Activated CD8-positive, alpha-beta memory T cell treated with anti-CD3 and anti-CD28 coated beads, Interleukin-2, amount 50 U/mL, for 24 hours (primary cell): ENCODE measurements at regions not wholly inside any gene's neighbourhood (a gene's known extent, or its start where the extent isn't known, plus 50 kb on each side); places are given as distances from the start of the nearest gene placed in this dataset.
"Not testable (repeated sequence)": the region's sequence is repeated elsewhere in the genome, so short reads cannot be mapped to it uniquely, and the experiment has no call there.

ENCODE experiments used
- DNase-seq: peaks from one replicate; pipeline ENCODE4 v3.0.0-alpha.2; 2020; ENCODE audit errors: extremely low read depth

DNA sequence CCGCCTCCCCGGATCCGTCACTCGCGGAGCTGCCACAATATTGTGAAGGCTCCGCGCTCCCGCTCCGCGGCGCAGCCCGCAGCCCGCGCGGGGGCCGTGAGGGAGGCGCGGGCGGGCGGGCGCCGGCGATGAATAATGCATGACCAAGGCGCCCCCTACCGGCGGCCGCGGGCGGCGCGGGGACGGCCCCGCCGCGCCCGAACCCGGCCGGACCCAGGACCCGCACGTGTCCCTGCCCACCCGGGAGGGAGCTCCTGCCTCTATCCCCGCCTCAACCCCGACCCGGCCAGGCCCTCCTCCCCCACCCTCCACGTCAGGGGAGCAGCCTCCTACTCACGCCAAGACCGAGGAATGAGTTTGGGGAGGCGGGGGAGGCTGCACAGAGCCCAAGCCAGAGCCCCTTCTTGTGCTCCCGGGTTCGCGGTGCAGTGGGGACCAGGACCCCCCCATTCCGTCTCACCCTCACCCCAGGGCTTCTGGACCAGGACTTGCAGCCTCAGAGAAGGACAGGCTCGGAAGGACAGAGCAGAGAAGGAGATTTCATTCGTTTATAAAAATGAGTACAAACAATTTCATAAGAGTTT lies 70.8 kb upstream of the CASZ1 start:
- no peak for DNase-seq

DNA sequence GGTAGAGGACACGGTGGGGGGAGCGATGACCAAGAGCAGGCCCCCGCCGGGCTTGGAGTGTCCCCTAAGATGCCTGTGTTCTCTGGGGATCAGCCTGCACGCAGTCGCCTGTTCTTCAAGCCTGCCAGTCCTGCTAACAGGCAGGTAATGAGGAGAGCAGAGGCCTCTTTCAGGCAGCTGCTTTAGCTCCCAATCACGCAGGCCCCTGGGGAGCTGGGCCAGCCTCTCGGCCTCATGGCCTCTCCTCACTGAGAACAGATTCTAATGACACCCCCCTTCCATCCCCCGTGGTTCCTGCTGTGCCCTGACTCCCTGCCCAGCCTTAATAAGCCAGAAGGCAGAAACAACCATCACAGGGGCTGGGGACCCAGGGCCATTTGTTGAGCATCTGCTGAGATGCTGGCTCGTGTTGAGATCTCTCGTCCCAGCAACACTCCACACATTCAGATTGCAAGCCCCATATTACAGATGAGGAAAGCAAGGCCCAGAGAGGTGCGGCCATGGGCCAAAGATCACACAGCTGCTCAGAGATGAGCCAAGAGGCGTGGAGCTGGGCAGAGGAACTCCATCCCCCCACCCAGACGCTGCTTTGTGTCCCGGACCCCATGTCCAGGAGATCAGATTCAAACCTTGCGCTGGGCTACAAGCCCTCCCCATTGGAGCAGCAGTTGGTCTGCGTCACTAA lies 71.6 kb upstream of the CASZ1 start:
- no peak for DNase-seq

DNA sequence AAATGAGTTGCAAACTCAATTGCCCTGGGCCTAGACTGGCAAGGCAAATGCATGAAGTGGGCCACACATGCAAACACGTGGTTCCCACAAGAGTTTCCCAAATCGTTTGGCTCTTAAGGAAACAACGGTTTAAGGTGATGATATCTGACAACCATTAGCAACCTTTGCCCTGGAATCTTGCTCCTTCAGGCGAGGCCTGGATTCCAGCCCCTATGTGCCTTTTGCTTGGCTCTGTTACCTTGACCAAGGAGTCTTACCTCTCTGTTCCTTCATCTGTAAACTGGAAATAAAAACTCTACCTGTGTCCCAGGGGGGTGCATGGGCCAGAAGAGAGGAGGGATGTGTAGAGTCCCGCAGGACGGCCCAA lies 72.1 kb upstream of the CASZ1 start:
- DNase-seq = no peak

GRCh38 chr1:10869933-10870332 lies 73.5 kb upstream of the CASZ1 start:
- DNase-seq = no peak

GRCh38 chr1:10870493-10871096 lies 74.1 kb upstream of the CASZ1 start:
- no peak for DNase-seq

DNA sequence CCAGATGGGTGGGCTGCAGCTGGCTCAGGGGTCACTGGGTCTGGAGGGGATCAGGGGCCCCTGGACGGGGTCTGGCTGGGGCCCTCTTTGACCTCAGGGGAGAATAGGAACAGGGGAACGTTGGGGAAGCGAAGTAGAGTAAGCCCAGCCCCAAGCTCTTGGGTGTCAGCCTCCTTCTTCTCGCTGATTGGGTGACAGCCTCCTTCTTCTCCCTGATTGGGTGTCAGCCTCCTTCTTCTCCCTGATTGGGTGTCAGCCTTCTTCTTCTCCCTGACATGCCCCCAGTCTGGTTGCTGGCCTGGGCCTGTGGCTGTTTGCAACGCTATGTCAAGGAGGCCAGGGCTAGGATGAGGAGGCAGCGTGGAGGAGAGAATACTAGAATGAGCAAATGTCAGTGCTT lies 76.7 kb upstream of the CASZ1 start:
- DNase-seq = no peak

DNA sequence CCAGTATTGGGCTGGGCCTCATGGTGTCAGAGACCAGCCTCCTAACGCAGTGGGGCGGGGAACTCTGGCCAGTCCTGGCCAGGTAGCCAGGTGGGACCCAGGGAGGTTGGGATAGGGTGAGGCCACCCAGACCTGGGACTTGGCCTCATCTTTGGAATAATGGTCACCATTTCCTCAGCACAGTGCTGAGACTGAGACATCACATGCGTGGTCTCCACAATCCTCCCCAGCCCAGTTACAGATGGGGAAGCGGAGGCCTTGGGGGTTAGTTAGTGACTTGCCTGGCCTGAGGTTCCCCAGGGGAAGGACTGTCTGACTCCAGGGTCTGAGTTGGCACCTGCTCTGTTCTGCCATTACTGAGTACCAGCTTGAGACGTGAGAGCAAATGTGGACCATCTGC lies 77.9 kb upstream of the CASZ1 start:
- DNase-seq = no peak

DNA sequence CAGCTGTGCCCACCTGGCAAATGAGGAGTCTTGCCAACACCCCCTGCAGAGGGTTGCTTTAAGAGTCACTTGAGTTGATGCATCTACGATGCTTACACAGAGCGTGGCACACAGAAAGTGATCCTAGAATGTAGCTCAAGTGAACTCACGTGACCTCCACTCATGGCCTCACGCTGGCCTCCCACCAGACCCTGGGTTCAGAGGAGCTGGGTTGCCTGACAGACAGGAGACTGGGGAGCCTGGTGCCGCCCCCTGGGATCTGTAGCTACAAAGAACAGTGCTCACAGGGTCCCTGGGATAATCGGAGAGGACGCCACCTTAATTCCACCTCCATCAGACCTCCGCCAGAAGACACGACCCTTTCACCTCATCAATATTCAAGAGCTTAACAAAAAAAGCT lies 81.4 kb upstream of the CASZ1 start:
- DNase-seq = no peak

DNA sequence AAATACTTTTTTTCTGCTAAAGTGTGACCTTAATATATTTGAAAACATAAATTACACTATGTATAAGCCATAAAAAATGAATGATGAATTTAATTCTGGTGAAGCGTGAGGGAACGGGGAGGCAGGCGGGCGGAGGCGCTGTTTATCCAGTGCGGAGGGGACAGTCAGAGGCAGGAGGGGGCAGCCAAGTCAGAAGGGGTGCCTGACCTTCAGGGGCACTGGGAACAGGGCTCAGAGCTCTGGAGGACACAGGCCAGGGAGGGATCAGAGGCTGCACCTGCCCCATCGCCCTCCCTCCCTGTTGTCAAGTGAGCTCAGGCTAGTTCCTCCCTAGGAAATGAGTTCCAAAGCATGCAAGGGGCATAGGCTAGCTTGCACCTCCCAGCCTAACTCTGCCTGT lies 82.0 kb upstream of the CASZ1 start:
- DNase-seq = no peak

DNA sequence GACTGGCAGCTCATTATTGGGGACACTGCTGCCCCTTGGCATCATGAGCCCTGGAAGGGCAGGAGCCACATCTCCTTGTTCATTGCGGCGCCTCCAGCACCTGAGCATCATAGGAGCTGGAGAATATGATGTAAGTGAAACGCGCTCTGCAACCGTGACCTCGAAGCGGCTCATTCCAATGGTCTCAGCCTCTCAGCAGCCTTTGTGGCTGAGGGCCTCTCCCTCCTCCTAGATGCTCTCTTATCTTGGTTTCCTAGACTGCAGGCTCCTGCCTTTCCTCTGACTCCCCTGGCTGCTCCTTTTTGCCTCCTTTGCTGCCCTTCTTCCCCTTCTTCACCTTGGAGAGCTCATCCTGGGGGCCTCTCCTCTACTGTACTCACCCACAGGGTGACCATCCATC lies 83.6 kb upstream of the CASZ1 start:
- no peak for DNase-seq

DNA sequence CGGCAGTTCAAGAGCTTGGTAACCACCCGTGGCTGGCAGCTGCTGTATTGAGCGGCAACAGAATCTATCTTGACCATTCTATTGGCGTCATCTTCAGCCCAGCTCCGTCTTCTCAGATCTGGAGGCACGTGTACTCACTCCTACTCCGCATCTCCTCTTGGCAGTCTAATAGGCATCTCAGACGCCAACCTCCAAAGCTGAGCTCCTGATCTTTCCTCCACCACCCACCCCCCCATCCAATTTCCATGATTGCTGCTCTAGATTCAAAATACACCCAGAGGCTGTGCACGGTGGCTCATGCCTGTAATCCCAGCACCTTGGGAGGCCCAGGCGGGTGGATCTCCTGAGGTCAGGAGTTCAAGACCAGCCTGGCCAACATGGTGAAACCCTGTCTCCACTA lies 84.6 kb upstream of the CASZ1 start:
- DNase-seq = no peak

DNA sequence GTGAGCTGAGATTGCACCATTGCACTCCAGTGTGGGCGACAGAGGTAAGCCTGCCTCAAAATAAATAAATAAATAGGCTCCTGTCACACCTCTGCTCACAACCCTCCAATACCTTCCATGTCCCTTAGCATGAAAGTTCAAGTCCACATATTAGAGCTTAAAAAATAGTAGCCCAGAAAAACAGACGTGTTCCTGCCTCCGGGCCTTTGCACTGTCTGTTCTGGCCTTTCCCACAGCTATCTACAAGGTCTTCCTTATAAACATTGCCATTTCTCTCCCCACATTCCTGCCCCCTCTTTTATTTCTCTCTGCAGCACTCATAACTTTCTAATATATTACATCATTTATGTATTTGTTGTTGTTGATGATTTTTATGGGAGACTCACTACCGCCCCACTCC lies 85.6 kb upstream of the CASZ1 start:
- DNase-seq = no peak

- DNase-seq = not testable (repeated sequence)
These were observed 90.6 kb upstream of the CASZ1 start for GRCh38 chr1:10887032-10887431.

GRCh38 chr1:10888291-10888690 lies 91.8 kb upstream of the CASZ1 start:
- no peak for DNase-seq

GRCh38 chr1:10888791-10889649 lies 92.6 kb upstream of the CASZ1 start:
- DNase-seq = no peak

DNA sequence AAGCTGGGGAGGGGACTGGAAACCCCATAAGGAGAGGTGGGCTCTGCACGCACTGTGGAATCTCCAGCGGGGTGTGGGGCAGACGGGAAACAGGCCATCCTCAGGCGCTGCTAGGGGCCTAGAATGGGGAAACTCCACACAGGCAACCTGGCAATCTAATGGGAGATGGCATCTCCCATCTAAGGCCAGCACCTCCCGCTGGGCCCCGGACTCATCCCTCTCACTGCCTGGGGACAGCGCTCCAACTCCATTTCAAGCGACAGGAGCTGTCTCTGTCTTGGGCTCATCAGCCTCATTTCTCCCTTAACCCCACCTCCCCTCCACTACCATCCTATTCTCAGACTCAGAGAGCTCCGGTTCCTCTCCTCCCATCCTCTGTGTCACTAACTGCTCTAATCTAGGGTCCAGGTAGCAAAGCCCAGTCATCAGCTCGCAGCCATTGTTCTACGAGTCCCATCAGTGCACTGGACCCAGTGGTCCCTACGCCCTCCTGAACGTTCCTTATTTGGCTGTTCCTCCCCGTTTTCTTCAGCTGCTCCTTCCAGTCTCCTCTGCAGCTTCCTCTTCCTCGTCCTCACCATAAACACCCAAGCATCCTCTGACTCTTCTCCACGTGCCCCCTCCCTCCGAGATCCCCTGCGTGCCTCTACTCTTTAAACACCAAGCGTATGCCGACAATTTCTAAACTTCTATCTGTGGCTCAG lies 93.4 kb upstream of the CASZ1 start:
- DNase-seq = no peak

- DNase-seq = no peak
These were observed 94.1 kb upstream of the CASZ1 start for GRCh38 chr1:10890491-10891071.

- no peak for DNase-seq
These were observed 94.6 kb upstream of the CASZ1 start for GRCh38 chr1:10891091-10891490.

DNA sequence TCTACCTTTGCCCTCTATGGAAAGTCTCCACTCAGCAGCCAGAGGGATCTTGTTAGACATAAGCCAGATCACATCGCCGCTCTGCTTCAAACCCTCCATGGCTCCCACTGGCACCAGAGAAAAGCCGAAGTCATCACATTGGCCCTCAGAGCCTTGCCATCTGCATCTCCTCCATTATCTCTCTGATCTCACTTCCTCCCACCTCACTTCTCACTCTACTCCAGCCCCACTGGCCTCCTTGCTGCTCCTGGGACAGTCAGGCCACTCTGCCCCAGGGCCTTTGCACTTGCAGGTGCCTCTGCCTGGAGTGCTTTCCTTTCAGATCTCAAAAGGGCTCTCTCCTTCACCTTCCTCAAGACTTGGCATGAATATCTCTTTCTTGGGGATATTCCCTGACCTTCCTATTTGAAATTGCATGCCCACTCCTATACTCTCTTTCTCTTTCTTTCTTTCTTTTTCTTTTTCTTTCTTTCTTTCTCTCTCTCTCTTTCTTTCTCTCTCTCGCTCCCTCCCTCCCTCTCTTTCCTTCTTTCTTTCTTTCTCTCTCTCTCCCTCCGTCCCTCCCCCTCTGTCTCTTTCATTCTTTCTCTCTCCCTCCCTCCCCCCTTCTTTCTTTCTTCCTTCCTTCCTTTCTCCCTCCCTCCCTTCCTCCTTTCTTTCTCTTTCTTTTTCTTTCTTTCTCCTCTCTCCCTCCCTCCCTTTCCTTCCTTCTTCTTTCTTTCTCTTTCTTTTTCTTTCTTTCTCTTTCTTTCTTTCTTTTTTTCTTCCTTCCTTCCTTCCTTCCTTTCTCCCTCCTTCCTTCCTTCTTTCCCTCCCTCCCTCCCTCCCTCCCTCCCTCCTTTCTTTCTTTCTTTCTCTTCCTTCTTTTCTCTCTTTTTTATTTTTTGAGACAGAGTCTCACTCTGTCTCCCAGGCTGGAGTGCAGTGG lies 96.0 kb upstream of the CASZ1 start:
- no peak for DNase-seq

DNA sequence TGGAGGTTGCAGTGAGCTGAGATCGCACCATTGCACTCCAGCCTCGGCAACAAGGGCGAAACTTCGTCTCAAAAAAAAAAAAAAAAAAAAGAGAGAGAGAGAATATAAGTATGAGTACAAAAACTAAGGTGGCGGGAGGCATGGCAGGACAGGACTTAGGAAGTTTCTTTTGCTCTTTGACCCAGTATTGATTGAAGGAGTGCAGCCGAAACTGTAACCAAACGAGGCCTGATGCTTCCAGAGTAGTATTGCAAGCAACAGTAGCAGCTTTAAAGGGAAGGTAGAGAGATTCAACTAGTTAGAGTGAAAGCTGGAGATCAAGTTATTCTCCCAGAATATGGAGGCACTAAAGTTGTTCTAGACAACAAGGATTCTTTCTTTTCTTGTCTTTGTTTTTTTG lies 99.2 kb upstream of the CASZ1 start:
- no peak for DNase-seq

- no peak for DNase-seq
These were observed 100.2 kb upstream of the CASZ1 start for GRCh38 chr1:10896673-10897072.
